ENCODE measurements at regions not wholly inside any gene's neighbourhood (a gene's known extent, or its start where the extent isn't known, plus 50 kb on each side); places are given as distances from the start of the nearest gene placed in this dataset.

DNA sequence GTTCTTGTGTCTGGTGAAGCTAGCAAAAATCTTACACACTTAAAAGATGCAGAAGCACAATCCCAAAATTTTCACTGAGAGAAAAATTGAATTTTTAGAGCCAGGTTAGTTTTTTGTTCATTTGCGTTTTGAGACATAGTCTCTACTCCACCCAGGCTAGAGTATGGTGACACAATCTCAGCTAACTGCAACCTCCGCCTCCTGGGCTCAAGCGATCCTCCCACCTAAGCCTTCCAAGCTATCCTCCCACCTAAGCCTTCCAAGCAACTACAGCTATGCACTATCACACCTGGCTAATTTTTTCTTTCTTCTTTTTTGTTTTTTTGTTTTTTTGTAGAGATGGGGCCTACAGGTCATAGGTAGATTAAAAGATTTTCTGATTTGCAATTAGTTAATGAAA is 113.1 kb upstream of the RAB6C start:
- TF ChIP-seq EZH2 (IDR thresholded peaks at IDR 0.05) = no peak
- TF ChIP-seq, protein P1, sequence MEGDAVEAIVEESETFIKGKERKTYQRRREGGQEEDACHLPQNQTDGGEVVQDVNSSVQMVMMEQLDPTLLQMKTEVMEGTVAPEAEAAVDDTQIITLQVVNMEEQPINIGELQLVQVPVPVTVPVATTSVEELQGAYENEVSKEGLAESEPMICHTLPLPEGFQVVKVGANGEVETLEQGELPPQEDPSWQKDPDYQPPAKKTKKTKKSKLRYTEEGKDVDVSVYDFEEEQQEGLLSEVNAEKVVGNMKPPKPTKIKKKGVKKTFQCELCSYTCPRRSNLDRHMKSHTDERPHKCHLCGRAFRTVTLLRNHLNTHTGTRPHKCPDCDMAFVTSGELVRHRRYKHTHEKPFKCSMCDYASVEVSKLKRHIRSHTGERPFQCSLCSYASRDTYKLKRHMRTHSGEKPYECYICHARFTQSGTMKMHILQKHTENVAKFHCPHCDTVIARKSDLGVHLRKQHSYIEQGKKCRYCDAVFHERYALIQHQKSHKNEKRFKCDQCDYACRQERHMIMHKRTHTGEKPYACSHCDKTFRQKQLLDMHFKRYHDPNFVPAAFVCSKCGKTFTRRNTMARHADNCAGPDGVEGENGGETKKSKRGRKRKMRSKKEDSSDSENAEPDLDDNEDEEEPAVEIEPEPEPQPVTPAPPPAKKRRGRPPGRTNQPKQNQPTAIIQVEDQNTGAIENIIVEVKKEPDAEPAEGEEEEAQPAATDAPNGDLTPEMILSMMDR (IDR thresholded peaks at IDR 0.05) = no peak

All from neural progenitor cell (in vitro differentiated cells).